Mucosa of gallbladder (tissue), 1 donor: ENCODE measurements at regions not wholly inside any gene's neighbourhood (a gene's known extent, or its start where the extent isn't known, plus 50 kb on each side); places are given as distances from the start of the nearest gene placed in this dataset.

ENCODE experiments used
- DNase-seq: peaks from one replicate; pipeline ENCODE4 v3.0.0-alpha.2; 2020; ENCODE audit warnings: low spot score
- donor health status: DM: no; HTN: no; CAD: no.

- no peak for DNase-seq
These were observed 66.0 kb upstream of the ITGA6 start for GRCh38 chr2:172361360-172361759.

- DNase-seq, result no peak
These were observed 65.5 kb upstream of the ITGA6 start for GRCh38 chr2:172361840-172362239.

GRCh38 chr2:172364261-172364660 is 63.1 kb upstream of the ITGA6 start:
- DNase-seq, result no peak

- no peak for DNase-seq
These were observed 60.7 kb upstream of the ITGA6 start for GRCh38 chr2:172366596-172367150.

GRCh38 chr2:172370821-172371455 is 56.4 kb upstream of the ITGA6 start:
- no peak for DNase-seq

GRCh38 chr2:172372436-172372835 is 55.0 kb upstream of the ITGA6 start:
- no peak for DNase-seq

- DNase-seq, result no peak
These were observed 54.3 kb upstream of the ITGA6 start for GRCh38 chr2:172373076-172373475.

- no peak for DNase-seq
These were observed 53.6 kb upstream of the ITGA6 start for GRCh38 chr2:172373766-172374165.

- DNase-seq, result peak; percentile 32
These were observed 52.8 kb upstream of the ITGA6 start for GRCh38 chr2:172374318-172375240.

- peak; percentile 25 for DNase-seq
These were observed 52.1 kb upstream of the ITGA6 start for GRCh38 chr2:172375251-172375650.

GRCh38 chr2:172376016-172376415 is 51.4 kb upstream of the ITGA6 start:
- no peak for DNase-seq

GRCh38 chr2:172376505-172377125 is 50.8 kb upstream of the ITGA6 start:
- no peak for DNase-seq

GRCh38 chr2:172377408-172377807 is 50.0 kb upstream of the ITGA6 start:
- no peak for DNase-seq
